Glutamatergic neuron (in vitro differentiated cells): ENCODE measurements at regions not wholly inside any gene's neighbourhood (a gene's known extent, or its start where the extent isn't known, plus 50 kb on each side); places are given as distances from the start of the nearest gene placed in this dataset.
"Not testable (repeated sequence)": the region's sequence is repeated elsewhere in the genome, so short reads cannot be mapped to it uniquely, and the experiment has no call there.

ENCODE experiments used
- DNase-seq: peaks from one replicate; pipeline ENCODE4 v3.0.0; 2022
- H3K27ac Mint-ChIP-seq: one replicate; pipeline ENCODE4 v1.8.0; 2020; ENCODE audit warnings: mild to moderate bottlenecking, mixed read lengths, inconsistent platforms; ENCODE audit not compliant: unreplicated experiment
- H3K27me3 Mint-ChIP-seq: one replicate; pipeline ENCODE4 v1.8.0; 2020; ENCODE audit warnings: mild to moderate bottlenecking, moderate library complexity, mixed read lengths, inconsistent platforms; ENCODE audit not compliant: unreplicated experiment
- H3K36me3 Mint-ChIP-seq: one replicate; pipeline ENCODE4 v1.8.0; 2020; ENCODE audit warnings: mild to moderate bottlenecking, mixed read lengths, inconsistent platforms; ENCODE audit not compliant: unreplicated experiment
- H3K4me1 Mint-ChIP-seq: one replicate; pipeline ENCODE4 v1.8.0; 2020; ENCODE audit warnings: mild to moderate bottlenecking, low read depth, mixed read lengths, inconsistent platforms; ENCODE audit not compliant: unreplicated experiment
- H3K4me3 Mint-ChIP-seq: one replicate; pipeline ENCODE4 v1.8.0; 2020; ENCODE audit warnings: mild to moderate bottlenecking, mixed read lengths, inconsistent platforms; ENCODE audit not compliant: unreplicated experiment
- H3K9me3 Mint-ChIP-seq: one replicate; pipeline ENCODE4 v1.8.0; 2020; ENCODE audit warnings: mild to moderate bottlenecking, moderate library complexity, mixed read lengths, inconsistent platforms; ENCODE audit not compliant: unreplicated experiment
- CTCF ChIP-seq: fragments of 200-600 bp; sonication (generic); IDR thresholded peaks from one replicate; pipeline ENCODE4 v1.5.0; 2021; ENCODE audit not compliant: partially characterized antibody, unreplicated experiment

DNA sequence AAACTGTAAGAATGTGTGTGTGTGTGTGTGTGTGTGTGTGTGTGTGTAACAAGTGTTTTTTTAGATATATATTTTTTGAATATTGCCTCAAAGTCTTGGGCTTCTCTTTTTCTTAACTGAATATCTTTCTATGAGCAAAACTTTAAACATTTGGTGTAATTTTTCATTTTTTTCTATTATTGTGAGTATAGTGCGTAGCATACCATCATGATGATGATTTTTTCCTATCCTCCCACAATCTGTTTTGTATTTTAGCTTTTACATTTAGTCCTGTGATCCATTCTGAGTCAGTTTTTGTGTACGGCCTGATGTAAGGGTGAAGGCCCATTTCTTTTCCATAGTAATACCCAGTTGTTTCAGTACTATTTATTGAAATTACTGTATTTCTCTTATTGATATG lies 680.6 kb downstream of the TTLL7 start:
- Mint-ChIP-seq H3K27me3 (no peaks in the 10 kb centered on the region), H3K9me3 (no peaks in the 10 kb centered on the region), H3K4me1 (no peaks in the 10 kb centered on the region), H3K36me3 (no peaks in the 10 kb centered on the region), H3K27ac (no peak overlapping the region), H3K4me3 (no peak overlapping the region)
- TF ChIP-seq CTCF = no peak
- DNase-seq = no peak

DNA sequence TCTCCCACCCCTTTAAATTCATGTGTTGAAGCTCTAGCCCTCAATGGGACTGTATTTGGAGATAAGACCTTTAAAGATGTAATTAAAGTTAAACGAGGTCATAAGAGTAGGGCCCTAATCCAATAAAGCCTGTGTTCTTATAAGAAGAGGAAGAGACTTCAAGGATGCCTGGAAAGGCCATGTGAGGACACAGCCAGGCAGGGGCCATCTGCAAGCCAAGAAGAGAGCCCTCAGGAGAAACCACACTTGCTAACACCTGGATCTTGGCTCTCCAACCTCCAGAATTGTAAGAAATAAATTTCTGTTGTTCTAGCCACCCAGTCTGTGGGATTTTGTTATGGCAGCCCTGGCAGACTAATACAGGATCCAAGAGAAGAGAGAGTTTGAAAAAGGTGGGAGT lies 683.5 kb downstream of the TTLL7 start:
- H3K4me1 Mint-ChIP-seq, H3K4me3 Mint-ChIP-seq, H3K27ac Mint-ChIP-seq, DNase-seq, H3K27me3 Mint-ChIP-seq, H3K36me3 Mint-ChIP-seq, H3K9me3 Mint-ChIP-seq: not testable (repeated sequence)

DNA sequence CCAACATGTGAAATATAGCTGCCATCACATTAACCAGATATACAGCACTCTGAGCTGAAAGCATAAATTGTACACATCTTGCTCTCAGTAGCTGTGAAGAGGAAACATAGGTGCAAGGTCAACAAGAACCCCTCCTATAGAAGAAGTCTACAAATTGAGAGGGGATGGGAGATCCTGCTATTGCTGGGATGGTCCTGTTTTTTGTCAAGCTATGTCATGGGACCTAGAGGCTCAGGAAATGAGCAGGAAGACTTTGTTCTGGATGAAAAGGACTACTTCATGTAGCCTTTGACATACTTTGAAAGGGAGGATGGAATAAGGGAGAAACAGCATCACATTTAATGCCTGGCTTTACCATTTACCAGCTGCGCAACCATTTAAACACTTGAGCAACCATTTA lies 688.8 kb downstream of the TTLL7 start:
- not testable (repeated sequence) for H3K4me1 Mint-ChIP-seq, H3K4me3 Mint-ChIP-seq, H3K27ac Mint-ChIP-seq, H3K27me3 Mint-ChIP-seq, H3K36me3 Mint-ChIP-seq, DNase-seq, H3K9me3 Mint-ChIP-seq

- not testable (repeated sequence) for H3K9me3 Mint-ChIP-seq, H3K27me3 Mint-ChIP-seq, H3K4me3 Mint-ChIP-seq, H3K27ac Mint-ChIP-seq, H3K36me3 Mint-ChIP-seq, DNase-seq, H3K4me1 Mint-ChIP-seq
Observed at GRCh38 chr1:83309035-83309434, 689.9 kb downstream of the TTLL7 start.

DNA sequence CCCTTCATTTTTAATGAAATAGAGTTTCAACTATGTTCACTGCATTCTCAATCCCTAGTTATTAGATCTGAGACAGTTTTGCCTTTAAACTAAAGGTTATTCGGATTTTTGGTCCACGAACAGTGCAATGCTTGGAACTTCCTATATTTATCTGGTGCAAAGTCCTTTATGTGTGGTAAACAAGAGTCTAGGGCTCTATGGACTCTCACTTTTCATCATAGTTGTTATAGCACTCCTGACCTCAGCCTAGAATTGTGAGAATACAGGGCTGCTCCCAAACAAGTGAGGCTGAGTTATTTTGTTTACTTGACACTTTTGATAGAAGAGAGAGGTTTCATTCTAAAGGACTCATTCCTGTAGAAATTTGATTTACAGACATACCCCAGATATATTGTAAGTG lies 692.1 kb downstream of the TTLL7 start:
- not testable (repeated sequence) for DNase-seq, H3K36me3 Mint-ChIP-seq, H3K4me1 Mint-ChIP-seq, H3K27ac Mint-ChIP-seq, H3K27me3 Mint-ChIP-seq, H3K9me3 Mint-ChIP-seq, H3K4me3 Mint-ChIP-seq

GRCh38 chr1:83295594-83295993 lies 703.3 kb downstream of the TTLL7 start:
- H3K9me3 Mint-ChIP-seq, H3K4me1 Mint-ChIP-seq, H3K27ac Mint-ChIP-seq, H3K27me3 Mint-ChIP-seq, H3K4me3 Mint-ChIP-seq, H3K36me3 Mint-ChIP-seq, DNase-seq: not testable (repeated sequence)

DNA sequence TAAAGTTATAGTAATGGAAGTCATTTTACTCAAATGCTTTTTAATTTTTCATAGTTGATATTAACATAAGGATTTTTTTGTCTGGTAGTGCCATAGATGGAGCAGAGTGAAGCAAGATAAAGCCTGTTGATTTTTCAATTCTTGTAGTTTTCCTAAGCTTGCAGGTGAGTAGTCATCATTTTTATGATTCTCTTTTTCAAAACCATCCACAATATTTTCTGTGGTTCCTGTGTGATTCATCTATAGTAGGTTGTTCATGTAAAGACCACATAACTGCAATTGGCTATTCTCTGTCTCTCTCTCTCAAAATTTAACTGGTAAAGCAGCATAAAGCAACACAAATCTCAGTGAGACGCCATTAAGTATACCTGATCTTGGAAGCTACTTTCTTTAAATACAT lies 711.5 kb downstream of the TTLL7 start:
- not testable (repeated sequence) for H3K36me3 Mint-ChIP-seq, H3K4me1 Mint-ChIP-seq, DNase-seq, H3K27me3 Mint-ChIP-seq, H3K9me3 Mint-ChIP-seq, H3K27ac Mint-ChIP-seq, H3K4me3 Mint-ChIP-seq

DNA sequence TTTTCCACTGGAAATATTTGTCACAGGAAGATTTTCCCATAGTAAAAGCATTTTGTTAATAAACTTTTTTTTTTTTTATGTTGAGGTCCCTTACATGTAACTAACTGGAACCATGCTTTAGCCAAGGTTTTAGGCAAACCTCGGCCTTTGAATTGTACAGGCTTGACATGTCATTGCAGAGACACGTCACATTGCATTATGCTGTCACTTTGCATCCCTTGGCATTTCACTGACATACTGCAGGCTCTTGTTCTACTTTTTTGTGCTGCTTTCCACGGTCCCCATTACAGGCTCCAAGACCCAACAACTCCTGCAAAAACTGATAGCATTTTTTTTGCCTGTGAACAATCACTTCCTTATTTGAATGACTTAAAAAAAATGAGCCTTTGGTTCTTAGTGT lies 724.3 kb downstream of the TTLL7 start:
- H3K27me3 Mint-ChIP-seq, H3K4me1 Mint-ChIP-seq, H3K36me3 Mint-ChIP-seq, H3K4me3 Mint-ChIP-seq, DNase-seq, H3K27ac Mint-ChIP-seq, H3K9me3 Mint-ChIP-seq: not testable (repeated sequence)

GRCh38 chr1:83272484-83272883 lies 726.4 kb downstream of the TTLL7 start:
- H3K27ac Mint-ChIP-seq, DNase-seq, H3K36me3 Mint-ChIP-seq, H3K4me1 Mint-ChIP-seq, H3K27me3 Mint-ChIP-seq, H3K4me3 Mint-ChIP-seq, H3K9me3 Mint-ChIP-seq: not testable (repeated sequence)

- not testable (repeated sequence) for DNase-seq, H3K4me3 Mint-ChIP-seq, H3K4me1 Mint-ChIP-seq, H3K27ac Mint-ChIP-seq, H3K27me3 Mint-ChIP-seq, H3K9me3 Mint-ChIP-seq, H3K36me3 Mint-ChIP-seq
Observed at GRCh38 chr1:83271834-83272233, 727.1 kb downstream of the TTLL7 start.

DNA sequence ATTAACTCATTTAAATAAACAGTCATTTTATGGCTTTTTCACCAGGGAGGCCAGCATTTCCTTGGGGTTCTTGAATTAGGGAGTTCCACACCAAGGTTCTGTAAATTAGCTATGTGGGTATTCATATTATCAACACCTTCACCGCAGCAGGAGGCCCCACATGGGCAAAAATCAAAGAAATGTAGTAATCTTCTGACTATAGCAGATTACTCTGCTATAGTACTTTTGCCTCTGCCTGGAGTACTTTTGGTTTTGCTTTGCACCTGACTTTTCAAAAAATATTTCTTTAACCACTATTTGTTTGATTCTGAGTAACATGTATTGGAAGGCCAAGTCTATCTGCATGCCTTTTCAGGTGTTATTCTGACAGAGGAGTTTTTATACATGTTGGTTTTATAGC lies 728.1 kb downstream of the TTLL7 start:
- H3K27me3 Mint-ChIP-seq, H3K36me3 Mint-ChIP-seq, H3K9me3 Mint-ChIP-seq, H3K4me3 Mint-ChIP-seq, DNase-seq, H3K4me1 Mint-ChIP-seq, H3K27ac Mint-ChIP-seq: not testable (repeated sequence)

DNA sequence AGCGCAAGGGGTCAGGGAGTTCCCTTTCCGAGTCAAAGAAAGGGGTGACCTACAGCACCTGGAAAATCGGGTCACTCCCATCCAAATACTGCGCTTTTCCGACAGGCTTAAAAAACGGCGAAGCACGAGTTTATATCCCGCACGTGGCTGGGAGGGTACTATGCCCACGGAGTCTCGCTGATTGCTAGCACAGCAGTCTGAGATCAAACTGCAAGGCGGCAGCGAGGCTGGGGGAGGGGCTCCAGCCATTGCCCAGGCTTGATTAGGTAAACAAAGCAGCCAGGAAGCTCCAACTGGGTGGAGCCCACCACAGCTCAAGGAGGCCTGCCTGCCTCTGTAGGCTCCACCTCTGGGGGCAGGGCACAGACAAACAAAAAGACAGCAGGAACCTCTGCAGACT lies 735.1 kb downstream of the TTLL7 start:
- DNase-seq, H3K36me3 Mint-ChIP-seq, H3K27me3 Mint-ChIP-seq, H3K4me1 Mint-ChIP-seq, H3K9me3 Mint-ChIP-seq, H3K27ac Mint-ChIP-seq, H3K4me3 Mint-ChIP-seq: not testable (repeated sequence)
